GM20000 (cell line): ENCODE measurements at regions not wholly inside any gene's neighbourhood (a gene's known extent, or its start where the extent isn't known, plus 50 kb on each side); places are given as distances from the start of the nearest gene placed in this dataset.

Experiments
- DNase-seq: peaks from one replicate; pipeline ENCODE4 v3.0.0; 2012; ENCODE audit warnings: low spot score
- TF ChIP-seq, protein P1 (sequence below): IDR thresholded peaks from 2 replicates; pipeline ENCODE4 v1.5.1; 2012; ENCODE audit warnings: mild to moderate bottlenecking, control low read depth; ENCODE audit errors: extremely low read depth, missing control alignments

- TF ChIP-seq, protein P1, sequence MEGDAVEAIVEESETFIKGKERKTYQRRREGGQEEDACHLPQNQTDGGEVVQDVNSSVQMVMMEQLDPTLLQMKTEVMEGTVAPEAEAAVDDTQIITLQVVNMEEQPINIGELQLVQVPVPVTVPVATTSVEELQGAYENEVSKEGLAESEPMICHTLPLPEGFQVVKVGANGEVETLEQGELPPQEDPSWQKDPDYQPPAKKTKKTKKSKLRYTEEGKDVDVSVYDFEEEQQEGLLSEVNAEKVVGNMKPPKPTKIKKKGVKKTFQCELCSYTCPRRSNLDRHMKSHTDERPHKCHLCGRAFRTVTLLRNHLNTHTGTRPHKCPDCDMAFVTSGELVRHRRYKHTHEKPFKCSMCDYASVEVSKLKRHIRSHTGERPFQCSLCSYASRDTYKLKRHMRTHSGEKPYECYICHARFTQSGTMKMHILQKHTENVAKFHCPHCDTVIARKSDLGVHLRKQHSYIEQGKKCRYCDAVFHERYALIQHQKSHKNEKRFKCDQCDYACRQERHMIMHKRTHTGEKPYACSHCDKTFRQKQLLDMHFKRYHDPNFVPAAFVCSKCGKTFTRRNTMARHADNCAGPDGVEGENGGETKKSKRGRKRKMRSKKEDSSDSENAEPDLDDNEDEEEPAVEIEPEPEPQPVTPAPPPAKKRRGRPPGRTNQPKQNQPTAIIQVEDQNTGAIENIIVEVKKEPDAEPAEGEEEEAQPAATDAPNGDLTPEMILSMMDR: no peak
- DNase-seq: no peak
Observed at GRCh38 chr3:82137050-82137449, 375.6 kb upstream of the GBE1 start.

- TF ChIP-seq, protein P1: peak; percentile 81
Observed at GRCh38 chr3:82133070-82133606, 371.7 kb upstream of the GBE1 start.

DNA sequence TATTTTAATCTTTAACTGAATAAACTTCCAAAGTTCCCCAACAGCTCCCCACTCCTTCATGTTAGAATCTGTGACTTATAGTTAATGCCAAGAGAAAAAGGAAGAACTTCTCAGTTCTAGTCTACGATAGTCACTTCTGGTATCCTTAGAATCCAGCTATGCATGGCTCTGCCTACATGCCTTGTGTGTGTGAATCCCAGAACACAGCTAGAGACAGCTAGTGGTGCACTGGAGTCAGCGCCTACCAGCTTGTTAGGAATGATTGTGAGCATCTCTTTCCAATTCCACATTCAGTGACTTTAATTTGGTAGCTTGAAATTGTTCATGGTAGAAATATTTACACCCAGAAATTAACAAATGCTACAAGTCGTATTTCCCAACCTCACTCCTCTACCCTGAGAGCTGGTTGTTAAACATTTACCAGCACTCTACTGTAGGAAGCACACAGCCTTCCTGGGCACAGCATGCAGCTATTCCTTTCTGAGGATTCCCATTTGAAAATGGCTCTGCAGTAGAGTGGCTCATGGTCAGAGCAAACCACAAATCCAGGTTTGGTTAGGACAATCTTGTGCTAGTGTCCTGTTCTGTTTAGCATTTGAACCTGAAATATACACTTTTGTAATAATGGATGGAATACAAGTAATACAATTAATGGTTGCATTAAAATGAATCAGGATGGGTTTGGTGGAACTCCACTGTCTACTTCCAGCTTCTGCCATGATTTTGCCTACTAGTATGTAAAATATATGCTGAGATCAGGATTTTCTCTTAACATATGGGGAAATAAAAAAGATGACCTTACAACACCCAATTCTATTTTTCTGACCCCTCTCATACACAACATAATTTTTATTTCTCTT is 371.0 kb upstream of the GBE1 start:
- TF ChIP-seq, protein P1: no peak
- no peak for DNase-seq

More at GRCh38 chr3:82133070-82133606, 371.7 kb upstream of the GBE1 start:
- peak; percentile 42 for DNase-seq

DNA sequence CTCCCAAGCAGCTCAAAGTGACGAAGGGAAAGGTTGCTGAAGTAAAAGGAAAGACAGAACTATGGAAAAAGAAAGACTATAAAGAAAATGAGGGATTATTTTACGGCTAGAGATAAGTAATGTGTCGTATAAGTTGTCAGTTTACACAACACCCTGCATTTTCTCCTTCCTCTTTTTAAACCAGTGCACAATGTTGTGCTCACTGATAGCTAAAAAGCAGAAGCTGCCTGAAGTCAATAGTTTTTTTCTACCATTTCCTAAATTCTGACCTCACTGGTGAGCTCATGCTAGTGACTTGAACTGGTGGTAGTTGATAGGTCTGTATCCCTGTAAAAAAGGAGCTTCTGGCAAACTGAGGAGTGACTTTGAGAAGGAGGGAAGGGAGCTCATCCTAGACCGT is 368.6 kb upstream of the GBE1 start:
- TF ChIP-seq, protein P1: no peak
- DNase-seq: no peak

DNA sequence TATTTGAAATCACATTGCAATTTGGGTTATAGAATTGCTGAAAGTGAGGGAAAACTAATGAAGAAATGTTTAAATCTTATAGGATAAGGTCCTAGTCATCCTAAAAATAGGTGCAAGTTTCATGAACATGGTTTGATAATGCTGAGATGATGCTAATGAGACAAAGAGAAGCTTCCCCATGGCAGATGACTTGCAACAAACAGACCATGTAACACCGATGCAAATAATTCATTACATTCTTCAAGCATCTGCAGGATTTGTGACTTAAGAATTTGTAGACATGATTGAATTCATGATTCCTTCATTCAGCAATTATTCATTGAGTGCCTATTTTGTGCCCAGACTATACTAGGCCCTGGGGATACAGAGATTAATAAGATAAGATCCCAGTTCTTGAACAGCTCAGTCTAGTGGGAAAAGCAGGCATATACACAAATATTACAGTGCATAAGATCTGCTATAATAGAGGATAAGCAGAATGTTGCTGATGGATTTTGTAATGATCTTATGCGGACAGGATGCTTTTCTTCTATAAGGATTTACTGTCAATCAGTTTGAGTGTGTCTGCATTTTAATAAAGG is 367.9 kb upstream of the GBE1 start:
- TF ChIP-seq, protein P1: no peak
- no peak for DNase-seq

GRCh38 chr3:82128271-82128670 is 366.8 kb upstream of the GBE1 start:
- no peak for DNase-seq
- TF ChIP-seq, protein P1: no peak
